KOPT-K1 (cell line): ENCODE measurements at regions not wholly inside any gene's neighbourhood (a gene's known extent, or its start where the extent isn't known, plus 50 kb on each side); places are given as distances from the start of the nearest gene placed in this dataset.
"Not testable (repeated sequence)": the region's sequence is repeated elsewhere in the genome, so short reads cannot be mapped to it uniquely, and the experiment has no call there.

Experiments
- H3K27ac ChIP-seq: fragments of 200-600 bp; sonication (generic); 2 replicates; pipeline ENCODE4 v1.5.1; 2016; ENCODE audit warnings: antibody characterized with exemption, mild to moderate bottlenecking, low read depth, low read length; ENCODE audit not compliant: poor library complexity, severe bottlenecking
- H3K36me3 ChIP-seq: fragments of 200-600 bp; sonication (generic); 2 replicates; pipeline ENCODE4 v1.5.1; 2017; ENCODE audit warnings: antibody characterized with exemption, mild to moderate bottlenecking, low read length, moderate library complexity; ENCODE audit not compliant: insufficient read depth
- H3K9me3 ChIP-seq: fragments of 200-600 bp; sonication (generic); 2 replicates; pipeline ENCODE4 v1.5.1; 2017; ENCODE audit warnings: antibody characterized with exemption, low read length, mild to moderate bottlenecking; ENCODE audit not compliant: insufficient read depth, poor library complexity, severe bottlenecking

- H3K27ac ChIP-seq: no peak overlapping the region
- no peaks in the 10 kb centered on the region for H3K36me3 ChIP-seq
- no peaks in the 10 kb centered on the region for H3K9me3 ChIP-seq
Measured at GRCh38 chr19:30240904-30241695, 131.1 kb upstream of the ZNF536 start.

DNA sequence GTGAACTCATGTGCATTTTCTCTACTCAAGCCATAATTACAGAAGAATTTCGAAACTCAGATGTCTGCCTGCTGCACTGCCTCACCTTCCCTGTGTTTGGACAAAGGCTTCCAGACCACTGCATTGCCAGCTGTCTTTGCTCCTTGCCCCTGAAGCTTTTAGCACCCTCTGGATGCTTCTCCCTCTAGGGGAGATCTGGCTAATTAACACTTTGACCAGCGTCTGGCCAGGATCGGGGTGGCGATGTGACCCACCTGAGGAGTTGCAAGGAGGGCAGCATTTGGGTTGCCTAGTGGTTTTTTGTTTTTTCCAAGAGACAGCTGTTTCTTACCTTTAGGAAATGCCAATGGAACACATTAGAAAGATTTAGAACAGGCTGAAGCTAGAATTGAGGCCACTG is 127.7 kb upstream of the ZNF536 start:
- no peaks in the 10 kb centered on the region for H3K9me3 ChIP-seq
- H3K36me3 ChIP-seq: no peaks in the 10 kb centered on the region
- no peak overlapping the region for H3K27ac ChIP-seq

GRCh38 chr19:30245401-30246039 is 126.7 kb upstream of the ZNF536 start:
- Histone ChIP-seq H3K36me3 (no peaks in the 10 kb centered on the region), H3K9me3 (no peaks in the 10 kb centered on the region), H3K27ac (no peak overlapping the region)

- H3K36me3 ChIP-seq: no peaks in the 10 kb centered on the region
- H3K9me3 ChIP-seq: no peaks in the 10 kb centered on the region
- H3K27ac ChIP-seq: no peak overlapping the region
Measured at GRCh38 chr19:30249911-30250310, 122.3 kb upstream of the ZNF536 start.

- Histone ChIP-seq H3K27ac (no peak overlapping the region), H3K9me3 (no peaks in the 10 kb centered on the region), H3K36me3 (no peaks in the 10 kb centered on the region)
Measured at GRCh38 chr19:30252214-30252613, 120.0 kb upstream of the ZNF536 start.

- Histone ChIP-seq H3K36me3 (no peaks in the 10 kb centered on the region), H3K9me3 (no peaks in the 10 kb centered on the region), H3K27ac (no peak overlapping the region)
Measured at GRCh38 chr19:30253581-30253996, 118.6 kb upstream of the ZNF536 start.

GRCh38 chr19:30254158-30254557 is 118.0 kb upstream of the ZNF536 start:
- no peaks in the 10 kb centered on the region for H3K36me3 ChIP-seq
- no peaks in the 10 kb centered on the region for H3K9me3 ChIP-seq
- H3K27ac ChIP-seq: no peak overlapping the region

DNA sequence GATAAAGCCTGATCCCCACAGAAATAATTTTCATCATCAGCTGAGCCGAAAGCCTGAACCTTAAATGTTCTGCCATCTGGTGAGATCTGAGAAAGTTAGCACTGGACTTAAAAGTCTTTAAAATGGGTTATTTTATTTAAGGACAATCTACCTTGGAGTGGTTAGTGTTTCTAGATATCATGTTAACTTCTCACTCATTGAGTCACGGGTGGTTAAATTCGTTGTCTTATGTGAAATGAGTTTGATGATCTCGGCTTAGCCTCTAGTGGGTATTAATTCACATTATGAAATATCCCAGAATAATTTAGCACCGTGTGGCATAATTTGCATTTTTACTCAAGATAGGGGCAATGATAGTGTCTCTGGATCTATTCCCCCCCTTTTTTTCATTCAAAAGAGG is 117.4 kb upstream of the ZNF536 start:
- no peaks in the 10 kb centered on the region for H3K9me3 ChIP-seq

GRCh38 chr19:30255791-30256495 is 116.2 kb upstream of the ZNF536 start:
- Histone ChIP-seq H3K9me3 (no peaks in the 10 kb centered on the region), H3K27ac (no peak overlapping the region), H3K36me3 (no peaks in the 10 kb centered on the region)

More for the DNA sequence above, 117.4 kb upstream of the ZNF536 start:
- Histone ChIP-seq H3K27ac (no peak overlapping the region), H3K36me3 (no peaks in the 10 kb centered on the region)

GRCh38 chr19:30256496-30256850 is 115.7 kb upstream of the ZNF536 start:
- no peaks in the 10 kb centered on the region for H3K9me3 ChIP-seq
- H3K27ac ChIP-seq: no peak overlapping the region

DNA sequence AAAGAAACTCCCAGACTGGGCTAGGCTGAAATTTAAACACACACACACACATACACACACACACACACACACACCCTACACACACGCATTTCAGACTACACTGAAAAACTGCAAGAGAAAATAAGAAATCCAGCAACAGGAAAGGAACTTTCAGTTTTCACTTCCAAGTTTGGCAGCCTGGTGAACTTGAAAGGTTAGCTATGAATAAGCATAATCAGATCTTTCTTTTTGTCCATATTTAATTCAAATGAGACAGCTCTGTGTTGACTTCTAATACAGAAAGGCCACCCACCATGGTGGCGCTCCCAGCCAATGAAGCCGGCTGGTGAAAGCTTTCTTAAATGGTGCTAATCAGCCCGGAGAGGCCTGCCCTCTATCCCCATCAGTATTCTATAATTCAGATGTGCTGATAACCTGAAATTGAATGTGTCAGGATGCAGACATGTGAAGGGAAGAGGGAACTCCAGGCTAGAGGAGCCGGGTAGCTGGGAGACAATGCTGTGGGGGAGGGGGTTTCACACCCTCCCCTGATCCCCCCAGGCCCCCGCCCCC is 108.3 kb upstream of the ZNF536 start:
- H3K9me3 ChIP-seq: no peaks in the 10 kb centered on the region
- H3K36me3 ChIP-seq: no peaks in the 10 kb centered on the region
- H3K27ac ChIP-seq: no peak overlapping the region

More at GRCh38 chr19:30256496-30256850, 115.7 kb upstream of the ZNF536 start:
- H3K36me3 ChIP-seq: no peaks in the 10 kb centered on the region

DNA sequence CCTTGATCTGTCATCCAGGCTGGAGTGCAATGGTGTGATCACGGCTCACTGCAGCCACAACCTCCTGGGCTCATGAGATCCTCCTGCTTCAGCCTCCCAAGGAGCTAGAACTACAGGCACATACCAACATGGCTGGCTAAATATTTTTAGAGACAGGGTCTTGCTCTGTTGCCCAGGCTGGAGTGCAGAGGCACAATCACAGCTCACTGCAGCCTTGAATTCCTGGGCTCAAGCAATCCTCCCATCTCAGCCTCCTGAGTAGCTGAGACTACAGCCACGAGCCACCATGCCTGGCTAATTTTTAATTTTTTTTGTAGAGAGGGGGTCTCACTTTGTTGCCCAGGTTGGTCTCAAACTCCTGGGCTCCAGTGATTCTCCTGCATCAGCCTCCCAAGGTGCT is 106.3 kb upstream of the ZNF536 start:
- H3K36me3 ChIP-seq, H3K27ac ChIP-seq, H3K9me3 ChIP-seq: not testable (repeated sequence)

DNA sequence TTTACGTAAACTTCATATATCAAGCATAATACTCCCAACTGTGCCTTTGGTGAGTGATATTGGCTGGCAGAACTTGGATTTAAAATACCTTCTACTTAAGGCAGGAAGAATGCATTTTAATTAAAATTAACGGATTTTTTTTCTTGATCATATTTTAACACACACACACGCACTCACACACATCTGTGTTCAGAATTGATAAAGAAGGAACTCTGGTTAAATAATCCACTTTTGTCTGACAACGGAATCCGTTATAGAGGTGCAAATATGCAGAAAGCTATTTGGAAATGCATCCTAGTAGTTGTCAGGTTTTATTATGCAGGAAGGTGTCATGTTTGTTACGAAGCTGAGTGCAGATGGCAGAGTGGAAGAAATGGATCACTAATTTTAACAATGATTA is 105.5 kb upstream of the ZNF536 start:
- no peak overlapping the region for H3K27ac ChIP-seq
- no peaks in the 10 kb centered on the region for H3K9me3 ChIP-seq
- H3K36me3 ChIP-seq: no peaks in the 10 kb centered on the region

GRCh38 chr19:30267332-30267731 is 104.9 kb upstream of the ZNF536 start:
- no peaks in the 10 kb centered on the region for H3K36me3 ChIP-seq
- H3K9me3 ChIP-seq: peaks cover under 1% of the 10 kb centered on the region
- H3K27ac ChIP-seq: no peak overlapping the region

- no peak overlapping the region for H3K27ac ChIP-seq
- H3K36me3 ChIP-seq: no peaks in the 10 kb centered on the region
Measured at GRCh38 chr19:30268601-30269000, 103.6 kb upstream of the ZNF536 start.

More at GRCh38 chr19:30268601-30269000, 103.6 kb upstream of the ZNF536 start:
- H3K9me3 ChIP-seq: peaks cover 13% of the 10 kb centered on the region
